GM19239 (cell line): ENCODE measurements at regions not wholly inside any gene's neighbourhood (a gene's known extent, or its start where the extent isn't known, plus 50 kb on each side); places are given as distances from the start of the nearest gene placed in this dataset.
"Not testable (repeated sequence)": the region's sequence is repeated elsewhere in the genome, so short reads cannot be mapped to it uniquely, and the experiment has no call there.

Source experiments
- DNase-seq: peaks from one replicate; pipeline ENCODE4 v3.0.0; 2011; ENCODE audit warnings: low spot score; ENCODE audit not compliant: insufficient read length
- FAIRE-seq: peaks from 2 replicates; lab custom pipeline; 2011; peaks lifted over from hg19 to GRCh38; lab: Jason Lieb, UNC

- DNase-seq (no peak), FAIRE-seq (no peak)
Observed at GRCh38 chr4:94139931-94140612, 67.6 kb upstream of the SMARCAD1 start.

GRCh38 chr4:94141001-94141400, 66.7 kb upstream of the SMARCAD1 start:
- FAIRE-seq (no peak), DNase-seq (no peak)

DNA sequence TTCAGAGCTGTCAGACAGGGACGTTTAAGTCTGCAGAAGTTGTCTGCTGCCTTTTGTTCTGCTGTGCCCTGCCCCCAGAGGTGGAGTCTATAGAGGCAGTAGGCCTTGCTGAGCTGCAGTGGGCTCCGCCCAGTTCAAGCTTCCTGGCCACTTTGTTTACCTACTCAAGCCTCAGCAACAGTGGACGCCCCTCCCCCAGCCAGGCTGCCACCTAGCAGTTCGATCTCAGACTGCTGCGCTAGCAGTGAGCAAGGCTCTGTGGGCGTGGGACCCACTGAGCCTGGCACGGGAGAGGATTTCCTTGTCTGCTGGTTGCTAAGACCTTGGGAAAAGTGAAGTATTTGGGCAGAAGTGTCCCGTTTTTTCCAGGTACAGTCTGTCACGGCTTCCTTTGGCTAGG, 59.6 kb upstream of the SMARCAD1 start:
- not testable (repeated sequence) for DNase-seq, FAIRE-seq

DNA sequence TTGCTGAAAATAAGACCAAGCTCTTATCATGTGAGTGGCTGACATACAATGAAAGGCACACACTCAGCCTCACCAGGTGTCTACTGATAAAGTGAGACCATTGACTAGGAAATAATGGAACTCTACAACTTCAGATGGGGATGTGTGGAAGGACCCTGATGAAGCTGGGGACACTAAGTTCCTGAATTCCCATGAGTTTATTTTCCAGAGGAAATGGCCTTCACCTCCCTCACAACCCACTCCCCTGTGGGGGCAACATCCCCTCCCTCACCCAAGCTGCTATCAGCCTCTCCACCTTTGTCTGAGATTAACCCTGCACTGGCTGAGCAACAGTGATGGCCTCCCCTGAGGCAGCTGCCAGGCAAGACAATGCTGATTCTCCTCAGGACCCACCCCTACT, 55.2 kb upstream of the SMARCAD1 start:
- DNase-seq: no peak

GRCh38 chr4:94155404-94155803, 52.3 kb upstream of the SMARCAD1 start:
- not testable (repeated sequence) for FAIRE-seq, DNase-seq

More for the DNA sequence above, 55.2 kb upstream of the SMARCAD1 start:
- FAIRE-seq: no peak

DNA sequence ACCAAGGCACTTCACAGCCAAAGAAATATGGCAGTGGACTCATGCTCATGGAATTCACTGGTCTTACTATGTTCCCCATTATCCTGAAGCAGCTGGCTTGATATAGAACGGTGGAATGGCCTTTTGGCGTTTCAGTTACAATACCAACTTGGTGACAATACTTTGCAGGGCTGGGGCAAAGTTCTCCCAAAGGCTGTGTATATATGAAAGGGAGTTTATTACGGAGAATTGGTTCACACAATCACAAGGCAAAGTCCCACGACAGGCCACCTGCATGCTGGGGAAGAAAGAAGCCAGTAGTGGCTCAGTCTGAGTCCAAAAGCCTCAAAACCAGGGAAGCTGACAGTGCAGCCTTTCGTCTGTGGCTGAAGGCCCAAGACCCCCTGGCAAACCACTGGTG, 50.8 kb upstream of the SMARCAD1 start:
- DNase-seq (no peak), FAIRE-seq (no peak)
